Upper lobe of right lung (tissue), 1 donor: ENCODE measurements at regions not wholly inside any gene's neighbourhood (a gene's known extent, or its start where the extent isn't known, plus 50 kb on each side); places are given as distances from the start of the nearest gene placed in this dataset.
"Not testable (repeated sequence)": the region's sequence is repeated elsewhere in the genome, so short reads cannot be mapped to it uniquely, and the experiment has no call there.

ENCODE experiments used
- ATAC-seq: fragments of 200-7000 bp; cut with Tn5 transposase; one replicate; pipeline ENCODE4 v1.9.1; 2020; ENCODE audit warnings: mild to moderate bottlenecking, moderate library complexity
- DNase-seq: peaks from one replicate; pipeline ENCODE4 v3.0.0-alpha.2; 2020
- H3K27ac ChIP-seq: fragments of 200-600 bp; one replicate; pipeline ENCODE4 v1.8.0; 2022
- H3K27me3 ChIP-seq: fragments of 200-600 bp; one replicate; pipeline ENCODE4 v1.8.0; 2022; ENCODE audit warnings: mild to moderate bottlenecking
- H3K36me3 ChIP-seq: fragments of 200-600 bp; one replicate; pipeline ENCODE4 v1.8.0; 2022
- H3K4me1 ChIP-seq: fragments of 200-600 bp; one replicate; pipeline ENCODE4 v1.8.0; 2022
- H3K4me3 ChIP-seq: fragments of 200-600 bp; one replicate; pipeline ENCODE4 v1.8.0; 2022; ENCODE audit warnings: mild to moderate bottlenecking
- H3K9me3 ChIP-seq: fragments of 200-600 bp; one replicate; pipeline ENCODE4 v1.8.0; 2022
- intact Hi-C: fragments of 100-400 bp; cut with DNase I; formaldehyde crosslinking; loops from one replicate; pipeline ENCODE4 v1.11.0; 2022
- TF ChIP-seq, protein P1 (sequence below): fragments of 200-600 bp; IDR thresholded peaks from one replicate; pipeline ENCODE4 v1.8.0; 2022; ENCODE audit warnings: antibody characterized with exemption
- donor health status: DM: no; HTN: yes; CAD: no; lungs with severe emphysema.

DNA sequence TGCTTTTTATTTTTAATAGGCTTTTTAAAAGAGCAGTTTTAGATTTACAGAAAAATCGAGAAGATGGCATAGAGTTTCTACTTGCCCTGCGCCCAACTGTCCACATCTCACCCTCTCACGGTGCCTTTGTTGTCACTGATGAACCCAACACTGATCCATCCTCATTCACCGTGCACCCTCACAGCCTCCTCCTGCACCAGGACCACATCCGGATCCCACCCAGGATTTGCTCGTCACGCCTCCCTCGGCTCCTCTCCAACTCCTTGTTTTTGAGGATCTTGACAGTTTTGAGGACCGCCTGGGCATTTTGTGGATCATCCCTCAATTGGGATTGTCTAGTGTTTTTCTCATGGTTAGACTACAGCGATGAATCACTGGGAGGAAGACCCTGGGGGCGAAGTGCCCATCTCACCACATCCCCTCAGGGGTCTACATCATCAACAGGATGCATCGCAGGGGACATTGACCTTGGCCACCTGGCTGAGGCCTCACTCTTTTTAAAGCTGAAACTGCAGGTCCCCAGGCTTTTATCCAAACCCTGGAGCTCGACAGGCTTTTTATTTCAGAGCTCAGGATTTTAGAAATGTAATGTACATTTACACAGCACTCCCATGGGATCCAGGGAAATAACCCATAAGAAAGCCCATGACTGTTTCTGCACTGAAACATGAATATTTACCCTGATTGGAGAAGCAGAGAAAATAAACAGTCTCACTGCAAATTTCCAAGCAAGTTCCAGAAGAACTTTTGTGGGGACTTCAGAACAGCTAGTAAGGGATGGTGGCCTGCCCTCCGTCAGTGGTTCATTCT, 71.8 kb upstream of the ZNF469 start:
- ATAC-seq (no peak), DNase-seq (no peak)
- no peaks in the 10 kb centered on the region for H3K27me3 ChIP-seq
- H3K27ac ChIP-seq = no peak overlapping the region
- no peaks in the 10 kb centered on the region for H3K36me3 ChIP-seq
- peaks cover 4% of the 10 kb centered on the region for H3K4me1 ChIP-seq
- no peak overlapping the region for H3K4me3 ChIP-seq
- intact Hi-C loops = no loop called here
- peaks cover 3% of the 10 kb centered on the region for H3K9me3 ChIP-seq
- TF ChIP-seq, protein P1, sequence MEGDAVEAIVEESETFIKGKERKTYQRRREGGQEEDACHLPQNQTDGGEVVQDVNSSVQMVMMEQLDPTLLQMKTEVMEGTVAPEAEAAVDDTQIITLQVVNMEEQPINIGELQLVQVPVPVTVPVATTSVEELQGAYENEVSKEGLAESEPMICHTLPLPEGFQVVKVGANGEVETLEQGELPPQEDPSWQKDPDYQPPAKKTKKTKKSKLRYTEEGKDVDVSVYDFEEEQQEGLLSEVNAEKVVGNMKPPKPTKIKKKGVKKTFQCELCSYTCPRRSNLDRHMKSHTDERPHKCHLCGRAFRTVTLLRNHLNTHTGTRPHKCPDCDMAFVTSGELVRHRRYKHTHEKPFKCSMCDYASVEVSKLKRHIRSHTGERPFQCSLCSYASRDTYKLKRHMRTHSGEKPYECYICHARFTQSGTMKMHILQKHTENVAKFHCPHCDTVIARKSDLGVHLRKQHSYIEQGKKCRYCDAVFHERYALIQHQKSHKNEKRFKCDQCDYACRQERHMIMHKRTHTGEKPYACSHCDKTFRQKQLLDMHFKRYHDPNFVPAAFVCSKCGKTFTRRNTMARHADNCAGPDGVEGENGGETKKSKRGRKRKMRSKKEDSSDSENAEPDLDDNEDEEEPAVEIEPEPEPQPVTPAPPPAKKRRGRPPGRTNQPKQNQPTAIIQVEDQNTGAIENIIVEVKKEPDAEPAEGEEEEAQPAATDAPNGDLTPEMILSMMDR = no peak

DNA sequence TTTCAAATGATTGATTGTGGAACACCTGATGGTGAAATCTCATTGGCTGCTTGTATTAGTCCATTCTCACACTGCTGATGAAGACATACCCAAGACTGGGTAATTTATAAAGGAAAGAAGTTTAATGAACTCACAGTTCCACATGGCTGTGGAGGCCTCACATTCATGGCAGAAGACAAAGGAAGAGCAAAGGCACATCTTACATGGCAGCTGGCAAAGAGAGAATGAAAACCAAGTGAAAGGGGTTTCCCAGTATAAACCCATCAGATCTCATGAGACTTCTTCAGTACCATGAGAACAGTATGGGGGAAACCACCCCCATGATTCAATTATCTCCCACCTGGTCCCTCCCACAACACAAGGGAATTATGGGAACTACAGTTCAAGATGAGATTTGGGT, 70.9 kb upstream of the ZNF469 start:
- ATAC-seq, H3K4me3 ChIP-seq, H3K27ac ChIP-seq, H3K27me3 ChIP-seq, intact Hi-C loops, H3K9me3 ChIP-seq, H3K36me3 ChIP-seq, DNase-seq, H3K4me1 ChIP-seq: not testable (repeated sequence)

DNA sequence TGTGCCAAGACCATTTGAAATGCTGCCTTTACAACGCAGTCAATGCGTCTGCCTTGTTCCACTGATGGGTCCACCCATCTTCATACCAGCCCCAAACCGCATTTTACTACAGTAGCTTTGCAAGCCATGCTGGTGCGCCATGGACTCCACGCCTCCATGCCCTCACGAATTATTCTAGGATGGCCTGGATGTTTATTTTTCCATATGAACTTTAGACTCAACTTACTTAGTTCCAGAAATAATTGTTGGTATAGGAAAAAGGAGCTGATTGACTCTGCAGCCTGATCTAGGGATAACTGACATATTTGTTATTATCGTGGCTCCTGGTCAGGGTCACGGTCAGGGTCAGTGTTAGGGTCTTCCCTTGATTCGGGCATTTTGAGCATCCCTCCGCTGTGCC, 70.0 kb upstream of the ZNF469 start:
- intact Hi-C loops = no loop called here
- TF ChIP-seq, protein P1 = no peak
- ATAC-seq = no peak
- H3K9me3 ChIP-seq = peaks cover 3% of the 10 kb centered on the region
- H3K4me3 ChIP-seq = no peak overlapping the region
- DNase-seq = no peak
- no peaks in the 10 kb centered on the region for H3K4me1 ChIP-seq
- H3K27ac ChIP-seq = no peak overlapping the region
- H3K27me3 ChIP-seq = peaks cover 5% of the 10 kb centered on the region
- no peaks in the 10 kb centered on the region for H3K36me3 ChIP-seq

DNA sequence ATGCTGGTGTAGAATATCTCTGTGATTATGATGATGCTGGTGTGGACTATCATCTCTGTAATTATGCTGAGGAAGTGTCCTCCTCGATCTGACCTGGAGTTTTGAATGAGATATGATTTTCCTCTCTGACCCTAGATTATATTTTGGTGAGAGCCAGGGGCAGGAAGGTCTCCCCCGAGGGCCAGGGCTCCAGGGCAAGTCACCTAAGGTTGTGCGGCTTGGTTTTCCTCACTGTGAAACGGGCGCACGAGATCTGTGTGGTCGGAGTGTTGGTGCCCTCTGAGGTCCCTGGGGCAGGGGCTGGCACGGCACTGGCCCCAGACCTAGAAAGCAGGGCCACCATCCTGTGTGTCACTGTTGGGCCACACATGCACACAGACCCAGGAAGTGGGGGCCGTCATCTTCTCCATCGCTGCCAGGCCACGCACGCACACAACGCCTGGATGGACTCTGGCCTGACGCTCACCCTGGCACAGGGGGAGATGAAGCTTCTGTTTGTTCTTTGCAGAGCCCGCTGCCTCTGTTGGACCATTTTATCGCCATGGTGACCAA, 67.7 kb upstream of the ZNF469 start:
- Histone ChIP-seq H3K4me1 (no peaks in the 10 kb centered on the region), H3K36me3 (no peaks in the 10 kb centered on the region), H3K4me3 (no peak overlapping the region), H3K27me3 (peaks cover 5% of the 10 kb centered on the region), H3K9me3 (no peaks in the 10 kb centered on the region), H3K27ac (no peak overlapping the region)
- TF ChIP-seq, protein P1 = no peak
- DNase-seq (no peak), ATAC-seq (no peak)
- intact Hi-C loops = no loop called here

DNA sequence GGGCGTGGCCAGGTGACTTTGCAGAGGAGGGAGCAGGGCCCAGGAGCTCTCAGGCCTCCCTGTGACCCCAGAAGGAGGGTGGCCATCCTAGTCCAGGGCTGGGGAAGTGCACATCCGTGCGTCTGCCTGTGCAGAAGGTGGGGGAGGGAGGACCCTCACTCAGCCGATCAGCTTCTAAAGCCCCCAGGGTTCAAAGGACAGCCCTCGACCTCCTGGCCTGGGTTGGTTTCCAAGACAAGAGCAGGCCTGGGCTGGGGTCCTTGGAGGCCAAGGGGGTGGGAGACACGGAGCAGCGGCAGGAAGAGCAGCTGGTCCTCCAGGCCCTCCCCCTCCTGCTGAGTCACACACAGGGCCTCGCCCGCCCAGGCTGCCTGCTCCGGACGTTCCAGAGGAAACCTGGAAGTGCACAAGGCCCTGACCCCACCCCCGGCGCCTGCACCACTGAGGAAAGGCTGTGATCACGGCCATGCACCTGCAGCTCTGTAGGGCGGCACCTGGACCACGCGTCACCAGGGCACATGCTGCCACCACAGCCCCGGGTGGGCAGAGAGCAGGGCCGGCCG, 67.1 kb upstream of the ZNF469 start:
- no peaks in the 10 kb centered on the region for H3K36me3 ChIP-seq
- peaks cover 5% of the 10 kb centered on the region for H3K27me3 ChIP-seq
- intact Hi-C loops = no loop called here
- H3K4me3 ChIP-seq = no peak overlapping the region
- no peaks in the 10 kb centered on the region for H3K9me3 ChIP-seq
- H3K27ac ChIP-seq = no peak overlapping the region
- TF ChIP-seq, protein P1 = no peak
- no peak for ATAC-seq
- no peak for DNase-seq
- H3K4me1 ChIP-seq = no peaks in the 10 kb centered on the region

DNA sequence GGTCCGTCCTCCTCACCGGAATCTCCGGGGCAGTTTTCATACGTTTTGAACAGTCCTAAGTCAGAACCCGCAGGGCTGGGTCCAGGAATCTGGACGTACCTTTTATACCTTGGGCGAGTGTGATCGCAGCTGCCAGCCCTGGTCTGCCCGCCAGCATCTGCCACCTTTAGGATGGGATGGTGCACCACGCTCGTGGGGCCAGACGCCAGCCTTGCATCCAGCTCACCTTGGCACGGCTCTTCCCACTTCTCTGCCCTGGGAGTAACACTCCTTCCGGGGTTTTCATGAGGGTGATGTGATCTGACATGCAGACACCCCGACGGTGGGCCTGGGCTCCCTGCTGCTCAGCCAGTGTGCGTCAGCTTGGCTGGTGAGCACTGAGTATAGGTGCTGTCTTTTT, 66.6 kb upstream of the ZNF469 start:
- intact Hi-C loops = no loop called here

More for the DNA sequence above, 66.6 kb upstream of the ZNF469 start:
- TF ChIP-seq, protein P1 = no peak
- Histone ChIP-seq H3K9me3 (no peaks in the 10 kb centered on the region), H3K4me1 (no peaks in the 10 kb centered on the region), H3K4me3 (no peak overlapping the region), H3K27ac (no peak overlapping the region), H3K27me3 (peaks cover 5% of the 10 kb centered on the region), H3K36me3 (no peaks in the 10 kb centered on the region)
- DNase-seq (no peak), ATAC-seq (no peak)
